ENCODE measurements at regions not wholly inside any gene's neighbourhood (a gene's known extent, or its start where the extent isn't known, plus 50 kb on each side); places are given as distances from the start of the nearest gene placed in this dataset.

DNA sequence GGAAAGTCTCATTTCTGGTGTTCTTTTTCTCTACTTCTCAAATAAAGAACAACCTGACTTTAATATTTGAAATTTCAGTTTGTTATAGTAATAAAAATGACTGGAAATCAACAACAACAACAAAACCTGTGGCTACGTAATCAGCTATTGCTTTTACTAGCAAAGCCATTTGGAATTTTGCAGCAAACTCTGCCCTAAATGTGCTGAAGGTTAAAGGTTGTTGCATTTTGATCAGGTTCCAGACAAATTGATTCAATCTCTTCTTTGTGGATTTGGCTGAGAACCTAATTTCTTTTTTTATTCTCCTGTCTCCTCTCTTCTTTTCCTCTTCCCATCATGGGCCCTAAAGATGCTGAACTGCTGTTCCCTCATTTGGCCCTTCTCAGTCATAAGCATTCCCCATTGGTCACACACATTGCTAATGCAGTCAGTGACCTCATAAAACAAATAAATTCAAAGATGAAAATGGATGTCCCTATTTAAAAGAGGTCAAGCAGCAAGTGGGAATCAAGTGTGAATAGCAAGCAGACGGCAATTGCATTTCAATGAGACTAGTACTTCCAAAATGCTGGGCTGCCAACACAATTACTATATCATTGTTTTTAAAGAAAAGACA lies 795.1 kb upstream of the CDH8 start:
- H3K4me3 ChIP-seq (ENCODE audit: low read depth, low read length): no peak overlapping the region
- TF ChIP-seq, protein P1, sequence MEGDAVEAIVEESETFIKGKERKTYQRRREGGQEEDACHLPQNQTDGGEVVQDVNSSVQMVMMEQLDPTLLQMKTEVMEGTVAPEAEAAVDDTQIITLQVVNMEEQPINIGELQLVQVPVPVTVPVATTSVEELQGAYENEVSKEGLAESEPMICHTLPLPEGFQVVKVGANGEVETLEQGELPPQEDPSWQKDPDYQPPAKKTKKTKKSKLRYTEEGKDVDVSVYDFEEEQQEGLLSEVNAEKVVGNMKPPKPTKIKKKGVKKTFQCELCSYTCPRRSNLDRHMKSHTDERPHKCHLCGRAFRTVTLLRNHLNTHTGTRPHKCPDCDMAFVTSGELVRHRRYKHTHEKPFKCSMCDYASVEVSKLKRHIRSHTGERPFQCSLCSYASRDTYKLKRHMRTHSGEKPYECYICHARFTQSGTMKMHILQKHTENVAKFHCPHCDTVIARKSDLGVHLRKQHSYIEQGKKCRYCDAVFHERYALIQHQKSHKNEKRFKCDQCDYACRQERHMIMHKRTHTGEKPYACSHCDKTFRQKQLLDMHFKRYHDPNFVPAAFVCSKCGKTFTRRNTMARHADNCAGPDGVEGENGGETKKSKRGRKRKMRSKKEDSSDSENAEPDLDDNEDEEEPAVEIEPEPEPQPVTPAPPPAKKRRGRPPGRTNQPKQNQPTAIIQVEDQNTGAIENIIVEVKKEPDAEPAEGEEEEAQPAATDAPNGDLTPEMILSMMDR (IDR thresholded peaks at IDR 0.05; ENCODE audit: borderline replicate concordance, insufficient read depth, low read depth, low read length): no peak

GRCh38 chr16:62829607-62830006 lies 793.4 kb upstream of the CDH8 start:
- TF ChIP-seq, protein P1 (IDR thresholded peaks at IDR 0.05; ENCODE audit: borderline replicate concordance, insufficient read depth, low read depth, low read length): no peak
- no peak overlapping the region for H3K4me3 ChIP-seq (ENCODE audit: low read depth, low read length)

DNA sequence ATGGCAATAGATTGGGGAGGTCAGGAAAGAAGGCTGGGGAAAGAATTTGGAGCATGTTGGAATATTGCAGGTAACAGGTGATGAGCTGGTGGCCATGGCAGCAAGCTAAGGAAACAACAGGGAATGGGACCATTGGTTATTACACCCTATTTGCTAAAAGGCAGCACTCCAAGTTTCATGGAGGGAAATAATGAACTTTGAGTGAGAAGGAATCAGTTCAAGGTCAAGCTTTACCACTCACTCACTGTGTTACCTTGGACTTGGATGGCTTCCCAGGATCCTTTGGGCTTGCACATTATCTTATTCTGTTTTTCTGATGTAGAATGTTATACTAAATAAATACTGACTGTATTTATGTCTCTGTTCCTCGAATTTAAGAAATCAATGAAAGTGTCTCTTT lies 792.8 kb upstream of the CDH8 start:
- no peak overlapping the region for H3K4me3 ChIP-seq (ENCODE audit: low read depth, low read length)
- TF ChIP-seq, protein P1 (IDR thresholded peaks at IDR 0.05; ENCODE audit: borderline replicate concordance, insufficient read depth, low read depth, low read length): no peak

DNA sequence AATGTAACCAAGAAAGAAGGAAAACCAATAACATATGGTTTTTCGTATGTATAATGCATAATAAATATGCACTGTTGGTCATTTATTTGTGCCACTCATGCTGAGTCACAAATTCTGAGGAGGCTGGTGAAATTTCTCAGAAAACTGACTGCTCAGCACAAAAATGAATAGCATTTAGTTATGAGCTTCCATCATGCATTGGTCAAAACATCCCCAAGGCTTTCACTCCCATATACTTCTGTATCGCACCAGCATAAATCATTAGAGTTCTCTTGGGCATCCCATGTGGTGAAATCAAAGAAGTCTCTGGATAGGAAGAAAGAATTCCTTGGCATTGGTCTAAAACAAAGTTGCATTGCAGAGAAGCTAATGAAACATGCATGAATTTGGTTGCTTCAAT lies 785.6 kb upstream of the CDH8 start:
- TF ChIP-seq, protein P1 (IDR thresholded peaks at IDR 0.05; ENCODE audit: borderline replicate concordance, insufficient read depth, low read depth, low read length): no peak

DNA sequence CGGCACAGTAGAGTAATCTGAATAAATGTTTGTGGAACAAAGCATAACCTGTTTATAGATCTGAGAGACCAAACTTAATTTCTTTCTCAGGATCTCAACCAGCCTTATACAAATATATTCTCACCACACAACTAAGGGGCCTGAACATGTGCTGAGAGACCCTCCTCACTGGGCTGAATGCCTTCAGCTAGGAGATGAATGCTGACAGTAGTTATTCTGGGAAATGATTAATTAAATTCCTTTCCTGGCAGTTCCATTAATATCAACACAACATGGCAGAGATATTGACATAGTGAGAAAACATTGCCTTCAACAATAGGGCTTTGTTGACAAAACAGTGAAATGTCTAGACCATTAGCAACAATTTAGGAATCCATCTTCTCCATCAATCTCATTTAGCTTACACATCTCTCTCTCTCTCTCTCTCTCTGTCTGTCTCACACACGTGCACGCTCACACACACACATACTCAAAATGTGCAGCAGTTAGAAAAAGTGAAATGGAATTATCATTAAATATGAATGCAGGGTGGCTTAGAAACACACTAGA lies 780.8 kb upstream of the CDH8 start:
- H3K4me3 ChIP-seq (ENCODE audit: low read depth, low read length): no peak overlapping the region
- TF ChIP-seq, protein P1 (IDR thresholded peaks at IDR 0.05; ENCODE audit: borderline replicate concordance, insufficient read depth, low read depth, low read length): no peak

More for the DNA sequence above, 785.6 kb upstream of the CDH8 start:
- H3K4me3 ChIP-seq (ENCODE audit: low read depth, low read length): no peak overlapping the region

- TF ChIP-seq, protein P1 (IDR thresholded peaks at IDR 0.05; ENCODE audit: borderline replicate concordance, insufficient read depth, low read depth, low read length): no peak
- H3K4me3 ChIP-seq (ENCODE audit: low read depth, low read length): no peak overlapping the region
Measured at GRCh38 chr16:62814891-62815290, 778.7 kb upstream of the CDH8 start.

GRCh38 chr16:62805221-62805857 lies 769.1 kb upstream of the CDH8 start:
- no peak overlapping the region for H3K4me3 ChIP-seq (ENCODE audit: low read depth, low read length)
- TF ChIP-seq, protein P1 (IDR thresholded peaks at IDR 0.05; ENCODE audit: borderline replicate concordance, insufficient read depth, low read depth, low read length): no peak

All from GM12875 (cell line).